Dermis blood vessel endothelial cell (primary cell): ENCODE measurements at regions not wholly inside any gene's neighbourhood (a gene's known extent, or its start where the extent isn't known, plus 50 kb on each side); places are given as distances from the start of the nearest gene placed in this dataset.
A peak's percentile ranks its signal among the peaks of the same experiment; 100 is the strongest.

Source experiments
- DNase-seq: peaks from one replicate; pipeline ENCODE4 v3.0.0; 2010

GRCh38 chr6:106918115-106918514 is 56.4 kb downstream of the CD24 start:
- no peak for DNase-seq

GRCh38 chr6:106916891-106917290 is 57.6 kb downstream of the CD24 start:
- DNase-seq, result no peak

DNA sequence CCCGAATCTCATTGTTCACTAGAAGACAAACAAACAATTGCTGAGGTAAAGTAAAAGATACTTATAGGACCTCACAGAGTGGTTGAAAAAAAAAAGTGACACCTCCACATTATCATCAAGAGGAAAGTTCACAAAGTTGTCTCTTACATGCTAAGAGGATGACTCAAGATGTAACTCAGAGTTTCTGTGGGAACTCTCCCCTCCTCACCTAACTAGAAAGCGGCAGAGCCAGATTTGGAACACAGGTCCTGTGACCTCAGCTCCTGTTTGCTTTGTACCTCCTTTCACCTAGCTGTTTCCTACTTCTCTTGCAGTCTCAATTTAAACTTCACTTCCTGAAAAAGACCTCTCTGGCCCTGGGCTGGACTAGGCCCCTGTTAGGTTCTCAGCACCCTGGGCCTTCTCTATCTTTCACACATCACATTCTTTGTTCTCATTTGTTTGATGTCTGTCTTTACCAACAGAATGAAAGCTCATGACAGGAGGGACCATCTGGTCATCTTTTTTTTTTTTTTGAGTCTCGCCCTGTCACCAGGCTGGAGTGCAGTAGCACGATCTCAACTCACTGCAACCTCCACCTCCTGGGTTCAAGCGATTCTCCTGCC is 60.8 kb downstream of the CD24 start:
- no peak for DNase-seq

GRCh38 chr6:106913111-106913510 is 61.4 kb downstream of the CD24 start:
- DNase-seq, result no peak

DNA sequence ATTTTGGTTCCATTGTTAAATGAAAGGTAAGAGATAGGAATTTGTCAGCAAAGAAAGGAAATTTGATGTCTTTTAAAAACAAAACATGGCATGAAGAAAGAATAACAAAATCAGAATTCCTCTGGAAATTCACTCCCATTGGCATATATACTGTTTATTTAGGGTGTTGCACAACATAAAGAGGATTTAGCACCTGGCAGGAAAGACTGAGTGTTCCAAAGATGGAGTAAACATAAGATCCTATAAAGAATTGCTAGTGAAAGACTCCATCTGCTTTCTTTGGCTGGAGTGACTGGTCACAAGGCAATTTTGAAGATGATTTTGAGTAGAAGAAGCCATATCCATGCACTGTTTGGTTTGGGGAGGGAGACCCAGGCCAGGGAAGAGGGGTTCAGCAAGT is 62.4 kb downstream of the CD24 start:
- DNase-seq, result no peak

GRCh38 chr6:106910999-106911949 is 63.3 kb downstream of the CD24 start:
- no peak for DNase-seq

- DNase-seq, result no peak
Observed at GRCh38 chr6:106908386-106908840, 66.1 kb downstream of the CD24 start.

DNA sequence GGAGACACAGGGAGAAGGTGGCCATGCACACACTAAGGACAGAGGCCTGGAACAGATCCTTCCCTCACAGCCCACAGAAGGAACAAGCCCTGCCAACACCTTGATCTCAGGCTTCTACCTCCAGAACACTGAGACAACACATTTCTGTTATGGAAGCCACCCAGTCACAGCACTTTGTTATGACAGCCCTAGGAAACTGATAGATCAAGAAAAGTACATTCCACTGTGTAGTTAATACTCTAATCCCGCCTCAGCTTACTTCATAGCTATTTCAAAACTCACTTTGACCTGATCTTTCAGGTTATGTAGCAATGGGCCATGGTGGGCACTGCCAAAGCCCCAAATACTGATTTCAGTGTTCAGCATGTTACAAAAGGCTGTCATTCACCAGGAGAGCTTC is 66.8 kb downstream of the CD24 start:
- no peak for DNase-seq

DNA sequence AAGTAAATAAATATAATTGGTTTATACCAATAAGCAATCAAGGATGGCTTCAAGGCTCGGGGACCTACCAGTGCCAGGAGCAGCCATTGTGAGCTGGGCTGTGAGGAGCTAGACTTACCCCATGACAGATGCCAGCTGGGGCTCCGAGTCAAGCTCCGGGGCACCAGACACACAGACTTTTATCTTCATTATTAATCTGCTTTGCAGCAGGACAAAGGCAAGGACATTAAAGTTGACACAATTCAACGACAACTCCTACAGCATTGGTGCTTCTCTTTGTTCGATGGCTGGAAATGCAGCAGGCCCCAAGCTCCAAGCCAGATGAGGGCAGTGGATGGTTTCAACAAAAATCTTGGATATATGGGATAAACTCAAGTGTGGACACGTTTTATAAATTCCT is 68.3 kb downstream of the CD24 start:
- no peak for DNase-seq

- DNase-seq, result no peak
Observed at GRCh38 chr6:106903299-106903698, 71.2 kb downstream of the CD24 start.

- no peak for DNase-seq
Observed at GRCh38 chr6:106901062-106901461, 73.5 kb downstream of the CD24 start.

DNA sequence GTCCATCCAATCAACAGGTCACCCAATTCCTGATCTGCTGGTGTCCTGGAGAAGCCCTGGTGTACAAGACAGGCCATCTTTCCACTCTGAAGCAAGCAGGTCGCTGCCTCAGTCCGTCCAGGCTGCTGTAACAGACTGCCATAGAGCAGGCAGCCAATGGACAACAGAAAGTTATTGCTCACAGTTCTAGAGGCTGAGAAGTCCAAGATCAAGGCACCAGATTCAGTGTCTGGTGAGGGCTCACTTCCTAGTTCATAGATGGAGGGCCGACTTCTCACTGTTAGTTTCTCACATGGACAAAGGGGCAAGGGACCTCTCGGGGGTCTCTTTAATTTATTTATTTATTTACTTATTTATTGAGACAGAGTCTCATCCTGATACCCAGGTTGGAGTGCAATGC is 74.8 kb downstream of the CD24 start:
- DNase-seq, result no peak

- no peak for DNase-seq
Observed at GRCh38 chr6:106897580-106897979, 76.9 kb downstream of the CD24 start.

GRCh38 chr6:106895703-106896040 is 78.9 kb downstream of the CD24 start:
- no peak for DNase-seq

GRCh38 chr6:106894978-106895702 is 79.4 kb downstream of the CD24 start:
- peak; percentile 70 for DNase-seq

- DNase-seq, result no peak
Observed at GRCh38 chr6:106892186-106892585, 82.3 kb downstream of the CD24 start.

DNA sequence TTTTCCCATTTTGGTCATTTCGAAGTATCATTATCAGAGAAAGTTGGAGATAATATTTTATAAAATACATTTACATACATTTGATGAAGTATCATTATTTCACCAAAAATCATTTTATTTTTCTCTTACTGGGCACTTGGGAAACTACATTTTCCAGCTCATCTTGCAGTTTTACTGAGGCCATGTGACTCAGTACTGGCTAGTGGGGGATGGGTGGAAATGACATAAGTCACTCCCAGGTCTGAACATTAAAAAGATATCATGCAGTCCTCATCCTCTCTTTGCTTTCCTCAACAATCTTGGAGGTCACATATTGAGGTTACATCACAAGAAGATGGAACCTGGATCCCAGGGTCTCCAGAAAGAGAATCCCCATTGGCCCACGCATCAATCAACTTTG is 84.1 kb downstream of the CD24 start:
- DNase-seq, result no peak

DNA sequence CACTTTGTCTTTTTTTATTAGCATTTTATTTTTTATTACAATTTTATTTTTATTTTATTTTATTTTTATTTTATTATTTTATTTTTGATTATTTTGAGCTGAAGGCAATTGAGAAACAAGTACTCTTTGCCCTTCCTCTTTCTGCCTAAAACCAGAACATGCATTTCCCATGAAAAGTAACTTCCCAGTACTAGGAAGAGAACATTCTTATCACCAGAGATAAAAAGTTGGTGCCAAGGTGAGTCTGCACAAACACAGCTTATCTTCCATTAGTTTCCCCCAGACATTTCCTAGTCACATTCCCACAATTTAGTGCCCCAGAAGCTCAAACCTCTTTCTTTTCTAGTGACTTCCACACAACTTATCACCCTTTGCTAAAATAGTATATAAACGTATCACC is 84.8 kb downstream of the CD24 start:
- no peak for DNase-seq

DNA sequence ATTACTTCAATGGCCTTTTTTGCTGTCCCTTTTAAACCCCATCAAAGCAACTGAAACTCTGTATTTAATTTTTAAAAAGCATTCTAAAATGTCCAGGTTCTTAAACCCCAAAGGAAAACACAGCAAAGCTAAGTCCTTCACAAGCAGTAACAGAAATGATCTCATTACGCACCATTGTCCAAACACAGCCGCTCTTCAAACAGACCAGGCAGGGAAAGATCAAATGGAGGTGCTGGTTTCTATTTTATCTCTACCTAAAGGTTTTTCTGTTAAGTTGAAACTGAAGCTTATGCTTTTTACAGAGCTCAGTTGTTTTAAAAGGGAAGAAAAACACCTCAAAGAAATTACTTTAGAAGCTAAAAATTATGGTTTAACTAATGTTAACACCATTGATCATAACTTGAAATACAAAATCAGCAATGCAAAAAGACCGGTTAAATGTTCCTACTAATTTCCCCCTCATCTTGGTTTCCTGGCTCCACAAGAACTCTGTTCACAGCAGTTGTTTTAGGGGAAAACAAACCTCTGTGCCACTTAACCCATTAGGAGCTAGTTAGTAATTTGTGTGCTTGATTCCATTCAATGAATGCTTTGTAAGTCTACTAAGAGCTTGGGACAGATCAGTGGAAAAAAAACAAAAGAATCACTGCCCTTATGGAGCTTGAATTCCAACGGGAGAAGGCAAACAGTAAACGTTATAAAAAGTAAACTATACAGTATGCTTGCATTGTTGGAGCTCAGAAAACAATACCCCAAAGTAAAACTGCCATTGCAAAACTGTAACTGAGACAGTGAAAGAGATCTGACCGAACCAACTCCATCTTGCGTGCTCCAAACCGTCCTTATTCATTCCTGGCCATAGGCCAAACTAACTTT is 87.4 kb downstream of the CD24 start:
- no peak for DNase-seq

- no peak for DNase-seq
Observed at GRCh38 chr6:106886081-106886843, 88.3 kb downstream of the CD24 start.

GRCh38 chr6:106885679-106886078 is 88.8 kb downstream of the CD24 start:
- DNase-seq, result no peak

DNA sequence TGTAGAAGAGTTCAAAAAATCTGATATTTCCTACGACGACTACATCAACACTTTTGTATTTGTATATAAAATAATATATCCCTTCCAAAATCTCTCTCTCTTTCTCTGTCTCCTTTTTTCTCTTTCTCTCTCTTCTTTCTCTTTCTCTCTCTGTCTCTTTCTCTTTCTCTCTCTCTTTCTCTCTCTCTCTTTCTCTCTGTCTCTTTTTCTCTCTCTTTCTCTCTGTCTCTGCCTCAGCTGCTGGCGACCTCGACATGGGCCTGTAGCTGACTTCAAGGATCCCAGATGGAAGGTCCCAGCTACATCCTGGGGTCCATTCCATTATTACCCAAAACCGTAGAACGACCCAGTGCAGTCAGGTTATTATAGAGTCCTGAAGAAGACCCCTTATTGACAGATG is 90.0 kb downstream of the CD24 start:
- no peak for DNase-seq
